H9 (cell line): ENCODE measurements at regions not wholly inside any gene's neighbourhood (a gene's known extent, or its start where the extent isn't known, plus 50 kb on each side); places are given as distances from the start of the nearest gene placed in this dataset.
"Not testable (repeated sequence)": the region's sequence is repeated elsewhere in the genome, so short reads cannot be mapped to it uniquely, and the experiment has no call there.

Experiments
- DNase-seq: peaks from one replicate; pipeline ENCODE4 v3.0.0-alpha.2; 2017
- H2AFZ ChIP-seq: one replicate; pipeline ENCODE4 v1.6.1; 2013; ENCODE audit warnings: mild to moderate bottlenecking, low read length, control low read depth, moderate library complexity
- H2AK5ac ChIP-seq: 2 replicates; pipeline ENCODE4 v1.6.1; 2013; ENCODE audit warnings: low read length, control low read depth, mixed read lengths; ENCODE audit not compliant: insufficient read length
- H2BK120ac ChIP-seq: one replicate; pipeline ENCODE4 v1.6.1; 2013; ENCODE audit warnings: low read depth, mild to moderate bottlenecking, low read length, control low read depth, inconsistent platforms; ENCODE audit not compliant: poor library complexity, severe bottlenecking
- H2BK12ac ChIP-seq: 2 replicates; pipeline ENCODE4 v1.6.1; 2013; ENCODE audit warnings: low read length, control low read depth, mixed read lengths, low read depth; ENCODE audit not compliant: insufficient read length
- H2BK15ac ChIP-seq: 2 replicates; pipeline ENCODE4 v1.6.1; 2013; ENCODE audit warnings: low read depth, low read length, control low read depth
- H2BK20ac ChIP-seq: one replicate; pipeline ENCODE4 v1.6.1; 2013; ENCODE audit warnings: low read depth, mild to moderate bottlenecking, low read length, control low read depth, inconsistent platforms; ENCODE audit not compliant: poor library complexity, severe bottlenecking
- H2BK5ac ChIP-seq: 2 replicates; pipeline ENCODE4 v1.6.1; 2013; ENCODE audit warnings: low read length, control low read depth, mixed read lengths; ENCODE audit not compliant: insufficient read length
- H3K14ac ChIP-seq: 2 replicates; pipeline ENCODE4 v1.6.1; 2013; ENCODE audit warnings: low read length, control low read depth; ENCODE audit not compliant: insufficient read depth
- H3K18ac ChIP-seq: 2 replicates; pipeline ENCODE4 v1.6.1; 2013; ENCODE audit warnings: low read depth, mild to moderate bottlenecking, mixed read lengths, low read length, control low read depth; ENCODE audit not compliant: insufficient read length
- H3K23ac ChIP-seq: 2 replicates; pipeline ENCODE4 v1.6.1; 2013; ENCODE audit warnings: low read length, control low read depth, mixed read lengths, low read depth; ENCODE audit not compliant: insufficient read length
- H3K23me2 ChIP-seq: 2 replicates; pipeline ENCODE4 v1.6.1; 2013; ENCODE audit warnings: low read depth, mild to moderate bottlenecking, mixed read lengths, low read length, control low read depth; ENCODE audit not compliant: insufficient read length, poor library complexity, severe bottlenecking
- H3K27ac ChIP-seq: 2 replicates; pipeline ENCODE4 v1.5.1; 2013; ENCODE audit warnings: low read length, control low read depth, mixed read lengths, low read depth; ENCODE audit not compliant: insufficient read length
- H3K27me3 ChIP-seq: 2 replicates; pipeline ENCODE4 v1.6.1; 2013; ENCODE audit warnings: low read length, control low read depth, inconsistent platforms; ENCODE audit not compliant: insufficient read depth
- H3K4ac ChIP-seq: 2 replicates; pipeline ENCODE4 v1.6.1; 2013; ENCODE audit warnings: low read depth, mild to moderate bottlenecking, control low read depth, inconsistent platforms, low read length, moderate library complexity
- H3K4me1 ChIP-seq: 2 replicates; pipeline ENCODE4 v1.6.1; 2013; ENCODE audit warnings: low read length, control low read depth, inconsistent platforms; ENCODE audit not compliant: insufficient read depth
- H3K4me2 ChIP-seq: 2 replicates; pipeline ENCODE4 v1.6.1; 2013; ENCODE audit warnings: low read length, control low read depth, mixed read lengths; ENCODE audit not compliant: insufficient read length, insufficient read depth
- H3K56ac ChIP-seq: 2 replicates; pipeline ENCODE4 v1.6.1; 2013; ENCODE audit warnings: low read depth, mild to moderate bottlenecking, mixed read lengths, low read length, control low read depth; ENCODE audit not compliant: insufficient read length
- H3K79me1 ChIP-seq: 2 replicates; pipeline ENCODE4 v1.6.1; 2013; ENCODE audit warnings: low read depth, mild to moderate bottlenecking, moderate library complexity, low read length, control low read depth, inconsistent platforms; ENCODE audit not compliant: insufficient read depth, poor library complexity, severe bottlenecking
- H3K79me2 ChIP-seq: 2 replicates; pipeline ENCODE4 v1.6.1; 2013; ENCODE audit warnings: low read length, control low read depth, inconsistent platforms; ENCODE audit not compliant: insufficient read depth
- H3K9ac ChIP-seq: 2 replicates; pipeline ENCODE4 v1.6.1; 2013; ENCODE audit warnings: low read length, control low read depth, mixed read lengths; ENCODE audit not compliant: insufficient read length; ENCODE audit errors: extremely low read depth
- H3K9me3 ChIP-seq: one replicate; pipeline ENCODE4 v1.6.1; 2013; ENCODE audit warnings: low read depth, low read length, inconsistent platforms; ENCODE audit not compliant: control insufficient read depth
- H3T11ph ChIP-seq: one replicate; pipeline ENCODE4 v1.6.1; 2013; ENCODE audit warnings: mild to moderate bottlenecking, low read length, control low read depth, inconsistent platforms
- H4K20me1 ChIP-seq: one replicate; pipeline ENCODE4 v1.6.1; 2013; ENCODE audit not compliant: control insufficient read depth, insufficient read length, insufficient read depth
- H4K5ac ChIP-seq: 2 replicates; pipeline ENCODE4 v1.6.1; 2013; ENCODE audit warnings: low read depth, mild to moderate bottlenecking, mixed read lengths, low read length, control low read depth; ENCODE audit not compliant: insufficient read length
- H4K8ac ChIP-seq: replicated peaks from 2 replicates; pipeline ENCODE4 v1.6.1; 2013; ENCODE audit warnings: low read length, control low read depth, mixed read lengths, low read depth; ENCODE audit not compliant: insufficient read length
- H4K91ac ChIP-seq: 2 replicates; pipeline ENCODE4 v1.6.1; 2013; ENCODE audit warnings: low read depth, mild to moderate bottlenecking, moderate library complexity, mixed read lengths, low read length, control low read depth; ENCODE audit not compliant: insufficient read length
- H3K27ac Mint-ChIP-seq, 3 experiments: 2 replicates in 2 of 3; 3 replicates in 1 of 3; pipeline ENCODE4 v1.8.0; 2020 to 2021; ENCODE audit warnings: mixed read lengths in 3 of 3, mild to moderate bottlenecking in 1 of 3, moderate library complexity in 1 of 3
- H3K27me3 Mint-ChIP-seq: 2 replicates; pipeline ENCODE4 v1.8.0; 2021; ENCODE audit warnings: low read depth, mild to moderate bottlenecking, moderate library complexity, mixed read lengths
- H3K36me3 Mint-ChIP-seq, 3 experiments: 2 replicates in 2 of 3; 3 replicates in 1 of 3; pipeline ENCODE4 v1.8.0; 2020 to 2021; ENCODE audit warnings: low read depth in 3 of 3, mixed read lengths in 3 of 3; ENCODE audit not compliant: insufficient read depth in 1 of 3
- H3K4me1 Mint-ChIP-seq, 2 experiments: 2 replicates each; pipeline ENCODE4 v1.8.0; 2020; ENCODE audit warnings: mixed read lengths in 2 of 2
- H3K4me3 Mint-ChIP-seq, 2 experiments: 2 replicates in 1 of 2; 3 replicates in 1 of 2; pipeline ENCODE4 v1.8.0; 2020 to 2021; ENCODE audit warnings: mild to moderate bottlenecking in 2 of 2, mixed read lengths in 2 of 2, moderate library complexity in 1 of 2
- H3K9me3 Mint-ChIP-seq, 2 experiments: 2 replicates in 1 of 2; 3 replicates in 1 of 2; pipeline ENCODE4 v1.8.0; 2020; ENCODE audit warnings: mild to moderate bottlenecking in 2 of 2, mixed read lengths in 2 of 2, moderate library complexity in 1 of 2
- WGBS: extraction: QIAGEN DNeasy Blood & Tissue Kit; methylation state at CpG from one replicate; pipeline ENCODE4 v1.1.7; 2013; ENCODE audit warnings: missing lambda C conversion rate, low lambda C conversion rate, mixed read lengths; ENCODE audit not compliant: insufficient read length; ENCODE audit errors: extremely low coverage; 5-methylcytosine and 5-hydroxymethylcytosine counted together
- TF ChIP-seq, protein P1 (sequence below): fragments of 200-600 bp; sonication (generic); conservative IDR thresholded peaks from 3 replicates; pipeline ENCODE4 v1.8.0; 2021; ENCODE audit warnings: antibody characterized with exemption, mild to moderate bottlenecking

DNA sequence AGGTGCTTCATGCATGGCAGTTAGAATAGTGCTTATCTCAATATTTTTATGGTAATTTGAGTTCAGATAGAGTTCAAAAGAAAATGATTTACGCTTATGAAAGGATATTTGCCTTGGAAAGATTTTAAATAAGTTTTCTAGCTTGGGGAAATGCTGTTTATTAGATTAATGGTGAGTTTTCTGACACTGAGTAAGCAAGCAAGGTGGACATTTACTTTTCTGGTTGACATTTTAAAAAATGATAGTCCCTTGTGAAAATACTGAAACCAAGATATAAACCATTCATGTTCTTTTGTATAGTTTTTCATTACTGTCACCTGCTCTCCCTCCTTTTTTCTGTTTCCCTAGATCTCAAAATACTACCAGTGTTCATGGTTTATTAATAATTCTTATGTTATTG is 1034.8 kb upstream of the SPRY2 start:
- H3K4ac ChIP-seq: no peak overlapping the region
- no peaks in the 10 kb centered on the region for H3K4me1 ChIP-seq
- no peak overlapping the region for H2BK120ac ChIP-seq
- Mint-ChIP-seq H3K36me3 (peaks cover 0 to 1% (median 0%) of the 10 kb centered on the region in 3 experiments; a peak in 1 of 7 replicates), H3K27ac (no peak overlapping the region), H3K4me1 (no peaks in the 10 kb centered on the region), H3K4me3 (no peak overlapping the region), H3K9me3 (peaks cover 0 to 2% of the 10 kb centered on the region in 2 experiments; a peak in 1 of 5 replicates), H3K27me3 (no peaks in the 10 kb centered on the region)
- no peak overlapping the region for H3K23ac ChIP-seq
- H3K79me2 ChIP-seq: no peaks in the 10 kb centered on the region
- no peak overlapping the region for H4K5ac ChIP-seq
- no peak overlapping the region for H2BK20ac ChIP-seq
- H4K91ac ChIP-seq: no peak overlapping the region
- TF ChIP-seq, protein P1, sequence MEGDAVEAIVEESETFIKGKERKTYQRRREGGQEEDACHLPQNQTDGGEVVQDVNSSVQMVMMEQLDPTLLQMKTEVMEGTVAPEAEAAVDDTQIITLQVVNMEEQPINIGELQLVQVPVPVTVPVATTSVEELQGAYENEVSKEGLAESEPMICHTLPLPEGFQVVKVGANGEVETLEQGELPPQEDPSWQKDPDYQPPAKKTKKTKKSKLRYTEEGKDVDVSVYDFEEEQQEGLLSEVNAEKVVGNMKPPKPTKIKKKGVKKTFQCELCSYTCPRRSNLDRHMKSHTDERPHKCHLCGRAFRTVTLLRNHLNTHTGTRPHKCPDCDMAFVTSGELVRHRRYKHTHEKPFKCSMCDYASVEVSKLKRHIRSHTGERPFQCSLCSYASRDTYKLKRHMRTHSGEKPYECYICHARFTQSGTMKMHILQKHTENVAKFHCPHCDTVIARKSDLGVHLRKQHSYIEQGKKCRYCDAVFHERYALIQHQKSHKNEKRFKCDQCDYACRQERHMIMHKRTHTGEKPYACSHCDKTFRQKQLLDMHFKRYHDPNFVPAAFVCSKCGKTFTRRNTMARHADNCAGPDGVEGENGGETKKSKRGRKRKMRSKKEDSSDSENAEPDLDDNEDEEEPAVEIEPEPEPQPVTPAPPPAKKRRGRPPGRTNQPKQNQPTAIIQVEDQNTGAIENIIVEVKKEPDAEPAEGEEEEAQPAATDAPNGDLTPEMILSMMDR: no peak
- no CpG with 5 or more reads among the region's 1 CpG for WGBS
- H3K27ac ChIP-seq: no peak overlapping the region
- H3K56ac ChIP-seq: no peak overlapping the region
- no peak overlapping the region for H2BK15ac ChIP-seq
- H3T11ph ChIP-seq: no peak overlapping the region
- H2BK5ac ChIP-seq: no peak overlapping the region
- no peaks in the 10 kb centered on the region for H3K23me2 ChIP-seq
- H3K4me2 ChIP-seq: no peak overlapping the region
- no peak overlapping the region for H3K14ac ChIP-seq
- no peaks in the 10 kb centered on the region for H3K79me1 ChIP-seq
- H4K8ac ChIP-seq: no peak overlapping the region
- no peaks in the 10 kb centered on the region for H3K27me3 ChIP-seq
- no peaks in the 10 kb centered on the region for H3K9me3 ChIP-seq
- no peaks in the 10 kb centered on the region for H4K20me1 ChIP-seq
- no peak for DNase-seq
- no peak overlapping the region for H2AK5ac ChIP-seq
- H3K18ac ChIP-seq: no peak overlapping the region
- H3K9ac ChIP-seq: no peak overlapping the region
- H2BK12ac ChIP-seq: no peak overlapping the region
- no peak overlapping the region for H2AFZ ChIP-seq

DNA sequence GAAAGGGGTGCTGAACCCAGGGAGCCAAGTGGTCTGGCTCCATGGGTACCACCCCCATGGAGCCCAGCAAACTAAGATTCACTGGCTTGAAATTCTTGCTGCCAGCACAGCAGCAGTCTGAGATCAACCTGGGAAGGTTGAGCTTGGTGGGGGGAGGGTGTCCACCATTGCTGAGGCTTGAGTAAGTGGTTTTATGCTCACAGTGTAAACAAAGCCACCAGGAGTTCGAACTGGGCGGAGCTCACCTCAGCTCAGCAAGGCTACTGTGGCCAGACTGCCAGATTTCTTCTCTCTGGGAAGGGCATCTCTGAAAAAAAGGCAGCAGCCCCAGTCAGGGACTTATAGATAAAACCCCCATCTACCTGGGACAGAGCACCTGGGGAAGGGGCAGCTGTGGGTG is 1021.8 kb upstream of the SPRY2 start:
- not testable (repeated sequence) for DNase-seq, H4K91ac ChIP-seq, H3K27ac ChIP-seq, H3K14ac ChIP-seq, H2BK5ac ChIP-seq, H3K56ac ChIP-seq, H3K27ac Mint-ChIP-seq, H4K8ac ChIP-seq, H2AK5ac ChIP-seq, H4K5ac ChIP-seq, H4K20me1 ChIP-seq, H2BK12ac ChIP-seq, H3K27me3 Mint-ChIP-seq, H3K79me1 ChIP-seq, H3K23ac ChIP-seq, H3K4me1 ChIP-seq, H3K79me2 ChIP-seq, H3T11ph ChIP-seq, H2BK120ac ChIP-seq, H2BK15ac ChIP-seq, H3K18ac ChIP-seq, H3K4me3 Mint-ChIP-seq, H3K9me3 ChIP-seq, H3K23me2 ChIP-seq, H3K4me2 ChIP-seq, H3K27me3 ChIP-seq, H2AFZ ChIP-seq, H3K9ac ChIP-seq, H3K4ac ChIP-seq, H2BK20ac ChIP-seq
- H3K36me3 Mint-ChIP-seq: peaks cover 3 to 32% (median 8%) of the 10 kb centered on the region in 3 experiments; a peak in 5 of 7 replicates
- peaks cover 18 to 27% of the 10 kb centered on the region in 2 experiments for H3K9me3 Mint-ChIP-seq
- peaks cover 9 to 15% of the 10 kb centered on the region in 2 experiments for H3K4me1 Mint-ChIP-seq
- no CpG with 5 or more reads among the region's 2 CpGs for WGBS
